HG02759 (cell line): ENCODE measurements at regions not wholly inside any gene's neighbourhood (a gene's known extent, or its start where the extent isn't known, plus 50 kb on each side); places are given as distances from the start of the nearest gene placed in this dataset.
"Not testable (repeated sequence)": the region's sequence is repeated elsewhere in the genome, so short reads cannot be mapped to it uniquely, and the experiment has no call there.

Source experiments
- ATAC-seq: cut with Tn5 transposase; IDR thresholded peaks from one replicate; pipeline ENCODE4 v1.9.1; 2021; ENCODE audit warnings: mild to moderate bottlenecking, moderate library complexity; ENCODE audit not compliant: unreplicated experiment

DNA sequence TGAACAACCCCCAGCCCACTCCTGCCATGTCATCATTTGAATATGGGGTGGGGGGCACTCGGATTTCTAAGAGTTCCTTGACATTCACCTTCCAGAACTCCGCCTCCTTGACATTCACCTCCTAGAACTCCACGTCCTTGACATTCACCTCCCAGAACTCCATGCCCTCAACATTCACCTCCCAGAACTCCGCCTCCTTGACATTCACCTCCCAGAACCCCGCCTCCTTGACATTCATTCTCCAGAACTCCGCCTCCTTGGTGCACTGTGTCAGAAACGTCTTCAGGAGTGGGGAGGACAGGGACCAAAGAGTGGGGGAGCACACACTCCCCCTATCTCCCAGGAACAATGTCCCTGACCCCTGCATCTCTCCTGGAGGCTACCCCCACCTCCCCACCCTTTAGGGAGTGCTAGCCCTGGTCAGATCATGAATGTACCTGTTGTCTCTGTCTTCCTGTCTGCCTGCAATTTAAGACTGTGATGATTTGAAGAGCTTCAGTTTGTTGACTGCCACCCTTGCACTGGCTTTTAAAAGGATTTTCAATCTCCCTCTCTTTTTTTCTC is 110.1 kb downstream of the NPTX2 start:
- ATAC-seq, result no peak

DNA sequence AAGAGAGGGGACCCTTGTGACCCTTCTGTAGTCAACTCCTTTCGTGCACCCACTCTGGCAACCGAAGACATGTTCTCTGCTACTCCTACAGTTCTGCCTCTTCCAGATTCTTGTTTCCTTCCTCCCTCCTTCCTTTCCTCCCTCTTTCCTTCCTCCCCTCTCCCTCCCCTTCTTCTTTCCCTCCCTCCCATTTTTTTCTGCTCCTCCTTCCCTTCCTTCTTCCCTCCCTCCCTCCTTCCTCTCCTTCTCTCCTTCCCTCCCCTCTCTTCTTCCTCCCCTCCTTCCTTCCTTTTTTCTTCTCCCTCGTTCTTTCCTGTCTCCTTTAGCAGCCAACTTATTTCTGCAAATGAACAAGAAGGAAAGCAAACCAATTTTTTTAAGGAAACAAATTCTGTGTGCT is 111.5 kb downstream of the NPTX2 start:
- ATAC-seq, result no peak

DNA sequence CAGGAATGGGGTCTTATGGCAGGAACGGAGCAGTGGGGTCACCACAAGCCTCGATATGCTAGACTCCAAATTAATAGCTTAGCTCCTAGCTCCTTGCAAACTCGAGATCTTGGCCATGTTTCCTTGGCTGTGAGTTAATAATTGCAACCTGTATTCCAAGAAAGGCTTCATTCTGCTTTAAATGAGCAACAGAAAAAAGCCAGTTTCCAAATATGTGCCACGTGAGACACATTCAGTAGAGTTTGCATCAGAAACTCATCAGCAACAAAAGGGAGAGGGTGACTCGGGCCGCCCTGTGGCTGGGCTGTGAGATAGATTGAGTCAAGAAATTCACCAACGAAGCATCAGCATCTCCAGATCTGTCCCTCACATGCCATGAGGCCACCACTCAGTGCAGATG is 112.0 kb downstream of the NPTX2 start:
- no peak for ATAC-seq

DNA sequence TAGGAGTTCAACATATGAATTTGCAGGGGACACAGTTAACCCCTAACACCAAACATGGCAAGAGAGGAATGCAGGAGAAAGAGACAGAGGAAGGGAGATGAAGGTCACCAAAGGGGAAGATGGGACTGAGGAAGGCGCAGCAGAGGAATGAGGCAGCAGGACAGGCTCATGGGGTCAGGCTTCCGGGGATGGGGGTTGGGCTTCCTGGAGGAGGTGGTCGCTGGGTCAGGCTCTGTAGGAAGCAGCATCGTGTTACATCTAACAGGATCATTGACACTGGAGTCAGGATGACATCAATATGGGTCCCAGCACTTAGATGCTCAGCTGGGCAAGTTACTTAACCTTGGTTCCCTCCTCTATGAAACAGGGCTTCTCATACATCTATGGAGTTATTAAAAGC is 113.2 kb downstream of the NPTX2 start:
- no peak for ATAC-seq

DNA sequence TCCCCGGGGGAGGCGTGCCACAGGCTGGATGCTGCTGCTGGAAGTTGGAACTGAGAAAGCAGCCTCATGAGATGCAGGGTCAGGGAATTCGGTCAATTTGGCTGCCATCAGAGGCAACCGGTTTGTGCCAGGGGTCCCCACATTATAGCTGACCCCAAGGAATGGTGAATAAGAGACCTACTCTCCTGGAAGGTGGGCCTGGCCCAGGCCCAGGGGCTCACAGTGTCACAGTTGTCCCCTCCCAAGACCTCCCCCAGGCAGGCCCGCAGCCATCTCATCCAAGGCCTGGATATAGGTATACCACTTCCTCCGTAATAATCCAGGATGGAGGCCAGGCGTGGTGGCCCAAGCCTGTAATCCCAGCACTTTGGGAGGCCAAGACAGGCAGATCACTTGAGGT is 114.6 kb downstream of the NPTX2 start:
- no peak for ATAC-seq

DNA sequence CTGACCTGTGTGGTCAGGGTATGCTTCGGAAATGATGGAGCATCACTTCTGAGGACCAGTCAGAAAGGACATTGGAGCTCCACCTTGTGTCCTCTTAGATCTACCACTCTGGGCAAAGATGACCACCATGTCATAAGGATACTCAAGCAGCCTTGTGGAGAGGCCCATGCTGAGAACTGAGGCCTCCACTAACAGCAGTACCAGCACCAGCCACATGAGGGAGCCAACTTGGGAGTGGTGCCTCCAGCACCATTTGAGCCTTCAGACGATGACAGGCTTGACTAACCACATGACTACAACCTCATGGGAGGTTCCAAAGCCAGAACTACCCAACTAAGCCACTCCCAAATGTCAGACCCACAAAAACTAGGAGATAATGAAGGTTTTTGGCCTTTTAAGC is 116.0 kb downstream of the NPTX2 start:
- no peak for ATAC-seq

DNA sequence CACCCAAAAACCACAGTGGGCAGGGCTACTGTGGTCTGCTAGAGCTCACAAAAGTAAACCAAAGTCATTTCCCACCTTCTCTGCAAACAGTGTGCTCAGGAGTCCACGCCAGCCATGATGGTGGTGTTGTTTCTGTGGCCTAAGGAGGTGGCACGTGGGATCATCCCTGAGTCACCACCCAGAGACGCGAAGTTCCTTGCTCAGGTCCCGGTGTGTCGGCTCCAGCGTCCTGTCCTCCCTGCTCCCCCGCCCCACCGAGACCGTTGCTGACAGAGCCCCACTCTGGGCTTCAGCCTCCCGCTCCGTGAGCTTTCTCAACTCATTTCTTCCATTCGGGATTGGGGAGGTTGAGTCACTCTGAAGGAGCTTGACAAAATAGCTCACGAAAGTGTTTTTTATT is 118.7 kb downstream of the NPTX2 start:
- no peak for ATAC-seq

DNA sequence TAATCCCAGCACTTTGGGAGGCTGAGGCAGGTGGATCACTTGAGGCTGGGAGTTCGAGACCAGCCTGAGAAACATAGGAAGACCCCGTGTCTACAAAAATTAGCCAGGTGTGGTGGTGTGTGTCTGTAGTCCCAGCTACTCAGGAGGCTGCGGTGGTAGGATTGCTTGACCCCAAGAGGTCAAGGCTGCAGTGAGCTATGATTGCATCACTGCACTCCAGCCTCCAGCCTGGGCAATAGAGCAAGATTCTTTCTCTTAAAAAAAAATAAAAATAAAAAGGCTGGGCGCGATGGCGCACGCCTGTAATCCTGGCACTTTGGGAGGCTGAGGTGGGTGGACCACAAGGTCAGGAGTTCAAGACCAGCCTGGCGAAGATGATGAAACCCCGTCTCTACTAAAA is 119.4 kb downstream of the NPTX2 start:
- not testable (repeated sequence) for ATAC-seq

DNA sequence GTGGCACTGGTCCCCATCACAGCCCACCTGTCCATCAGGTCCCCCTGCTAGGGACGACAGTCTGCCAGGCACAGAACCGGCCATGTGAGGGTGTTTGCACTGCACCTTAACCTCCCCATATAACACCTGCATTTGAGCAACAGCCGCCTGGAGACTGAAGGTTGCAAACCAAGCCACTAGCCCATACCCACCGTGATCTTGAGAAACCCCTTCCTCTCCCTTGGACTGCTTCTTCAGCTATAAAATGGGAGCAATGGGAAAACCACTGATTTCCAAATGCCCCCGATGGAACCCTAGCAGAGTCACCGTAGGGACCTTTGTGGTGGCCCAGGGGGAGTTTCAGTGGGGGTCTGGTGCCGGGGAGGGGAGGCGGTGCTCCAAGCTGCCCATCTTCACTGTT is 120.1 kb downstream of the NPTX2 start:
- no peak for ATAC-seq

DNA sequence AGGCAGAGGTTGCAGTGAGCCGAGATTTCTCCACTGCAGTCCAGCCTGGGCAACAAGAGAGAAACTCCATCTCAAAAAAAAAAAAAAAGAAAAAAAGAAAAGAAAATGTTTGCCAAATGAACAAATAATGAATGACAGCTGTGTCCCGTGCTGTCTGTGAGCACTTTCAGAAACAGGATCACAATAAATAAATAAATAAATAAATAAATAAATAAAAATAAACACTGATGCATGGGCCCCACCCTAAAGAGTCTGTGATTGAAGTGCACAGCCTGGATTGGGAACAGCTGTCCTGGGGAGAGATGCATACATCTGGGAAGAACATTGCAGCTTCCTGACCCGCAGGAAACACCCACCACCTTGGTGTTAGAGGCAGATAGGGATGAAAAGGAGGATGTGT is 123.6 kb downstream of the NPTX2 start:
- no peak for ATAC-seq

DNA sequence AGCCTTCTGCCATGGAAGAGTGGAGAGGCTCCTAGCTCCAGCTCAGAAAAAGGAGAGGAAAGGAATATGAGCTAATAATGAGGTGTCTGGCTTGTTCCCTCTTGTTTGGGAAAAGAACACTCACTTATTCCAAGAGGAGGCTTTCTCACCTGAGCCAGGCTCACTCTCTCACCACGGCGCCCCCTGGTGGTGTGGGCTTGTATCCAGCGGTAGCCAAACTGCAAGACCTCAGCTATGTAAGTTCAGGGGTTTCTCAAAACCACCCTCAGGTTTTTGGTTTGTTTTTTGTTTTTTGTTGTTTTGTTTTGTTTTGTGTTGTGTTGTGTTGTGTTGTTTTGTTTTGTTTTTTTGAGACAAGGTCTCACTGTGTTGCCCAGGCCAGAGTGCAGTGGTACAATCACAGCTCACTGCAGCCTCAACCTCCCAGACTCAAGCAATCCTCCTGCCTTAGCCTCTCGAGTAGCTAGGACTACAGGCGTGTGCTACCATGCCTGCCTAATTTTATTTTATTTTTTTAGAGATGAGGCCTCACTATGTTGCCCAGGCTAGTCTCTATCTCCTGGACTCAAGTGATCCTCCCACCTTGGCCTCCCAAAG is 124.0 kb downstream of the TMEM130 start:
- ATAC-seq, result peak; percentile 40

DNA sequence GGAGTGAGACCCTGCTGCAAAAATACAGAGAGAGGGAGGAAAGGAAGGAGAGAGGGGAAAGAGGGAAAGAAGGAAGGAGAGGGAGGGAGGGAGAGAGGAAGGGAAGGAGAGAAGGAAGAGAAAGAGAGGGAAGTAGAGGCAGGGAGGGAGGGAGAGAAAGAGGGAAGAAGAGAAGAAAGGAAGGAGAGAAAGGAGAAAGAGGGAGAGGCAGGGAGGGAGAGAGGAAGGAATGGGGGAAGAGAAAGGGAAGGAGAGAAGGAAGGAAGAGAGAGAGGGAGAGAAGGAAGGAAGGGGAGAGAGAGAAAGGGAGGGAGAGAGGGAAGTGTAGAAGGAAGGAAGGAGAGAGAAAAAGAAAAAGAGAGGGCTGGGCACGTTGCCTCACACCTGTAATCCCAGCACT is 121.7 kb downstream of the TMEM130 start:
- ATAC-seq, result no peak

DNA sequence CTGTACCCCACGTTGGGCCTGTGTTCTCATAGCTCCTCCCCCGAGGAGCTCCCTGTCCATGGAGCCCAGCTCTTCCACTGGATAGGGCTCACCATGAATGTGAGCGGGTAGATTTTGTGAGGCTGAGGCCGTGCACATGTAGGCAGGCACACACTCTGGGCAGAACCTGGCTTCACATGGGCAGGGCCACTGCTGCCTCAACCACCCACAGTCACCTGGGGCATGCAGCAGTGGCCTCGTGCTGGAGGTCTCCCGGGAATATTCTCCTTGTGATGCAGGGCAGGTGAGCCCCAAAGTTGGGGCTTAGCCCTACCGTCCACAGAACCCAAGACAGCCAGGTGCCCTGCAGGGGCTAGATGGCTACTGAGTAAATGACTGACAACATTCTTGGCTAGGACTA is 116.6 kb downstream of the TMEM130 start:
- no peak for ATAC-seq

DNA sequence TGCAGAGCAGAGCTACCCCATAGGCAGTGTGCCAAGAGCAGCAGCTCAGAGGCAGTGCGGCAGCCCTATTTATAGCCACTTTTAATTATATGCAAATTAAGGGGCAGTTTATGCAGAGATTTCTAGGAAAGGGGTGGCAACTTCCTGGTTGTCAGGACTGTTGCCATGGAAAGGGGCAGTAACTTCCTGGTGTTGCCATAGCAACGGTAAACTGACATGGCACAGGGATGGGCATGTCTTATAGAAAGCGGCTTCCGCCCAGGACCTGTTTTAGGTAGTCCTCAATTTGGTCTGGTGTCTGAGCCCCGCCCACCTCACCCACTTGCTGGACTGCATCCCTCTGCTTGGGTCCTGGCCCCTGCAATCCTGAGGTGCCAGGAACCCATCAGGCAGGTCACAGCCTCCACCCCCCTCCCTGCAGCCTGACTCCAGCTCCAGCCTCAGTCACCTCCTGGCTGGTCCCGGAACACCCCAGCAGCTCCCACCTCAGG is 115.8 kb downstream of the TMEM130 start:
- no peak for ATAC-seq

DNA sequence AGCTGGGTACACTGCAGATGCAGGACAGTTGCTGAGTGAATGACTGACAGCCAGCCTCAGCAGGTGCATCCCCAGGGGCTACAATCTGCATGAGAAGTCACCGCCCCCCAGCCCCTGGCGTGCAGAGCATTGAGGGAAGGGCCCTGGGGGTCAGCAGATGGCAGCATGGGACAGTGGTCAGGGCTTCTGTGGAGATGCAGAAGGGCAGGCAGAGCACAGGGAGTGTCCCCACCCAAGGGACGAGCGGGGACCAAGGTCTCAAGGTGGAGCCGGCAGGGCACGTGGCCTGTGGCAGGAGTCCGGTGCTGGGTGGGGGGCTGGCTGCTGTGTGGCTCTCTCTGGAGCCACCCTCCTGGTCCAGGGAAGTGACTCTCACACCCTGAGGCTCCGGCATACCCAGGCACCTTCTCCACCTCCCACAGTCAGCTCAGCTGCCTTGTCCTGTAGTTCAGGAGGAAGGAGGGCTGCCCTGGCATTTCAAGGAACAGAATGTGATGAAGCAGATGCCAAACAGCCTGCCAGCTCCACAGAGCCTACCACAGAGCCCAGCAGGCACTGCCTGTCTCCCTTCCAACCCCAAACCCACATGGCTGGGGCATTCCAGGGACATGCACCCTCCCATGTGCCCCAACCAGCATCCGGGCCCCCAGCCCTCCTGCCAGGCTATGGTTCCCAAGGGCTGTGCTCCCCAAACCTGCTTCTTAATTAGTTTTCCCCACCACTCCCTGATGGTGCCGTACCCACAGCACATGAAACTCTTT is 114.5 kb downstream of the TMEM130 start:
- no peak for ATAC-seq

DNA sequence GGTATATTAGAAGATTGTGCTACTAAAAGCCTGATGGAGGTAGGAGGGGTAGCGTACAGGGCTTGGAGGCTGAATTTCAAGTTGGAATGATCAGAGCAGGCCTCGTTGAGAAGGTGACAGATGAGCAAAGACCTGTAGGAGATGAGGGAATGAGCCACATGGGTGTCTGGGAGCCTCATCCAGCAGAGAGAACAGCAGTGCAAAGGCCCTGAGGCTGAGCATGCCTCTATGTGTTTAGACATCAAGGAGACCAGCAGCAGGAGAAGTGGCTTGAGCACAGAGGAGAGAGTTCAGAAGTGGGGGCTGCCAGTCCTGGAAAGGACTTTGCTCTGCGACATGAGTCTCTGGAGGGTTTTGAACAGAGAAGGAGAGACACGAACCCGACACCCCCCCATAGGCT is 111.7 kb downstream of the TMEM130 start:
- ATAC-seq, result no peak

DNA sequence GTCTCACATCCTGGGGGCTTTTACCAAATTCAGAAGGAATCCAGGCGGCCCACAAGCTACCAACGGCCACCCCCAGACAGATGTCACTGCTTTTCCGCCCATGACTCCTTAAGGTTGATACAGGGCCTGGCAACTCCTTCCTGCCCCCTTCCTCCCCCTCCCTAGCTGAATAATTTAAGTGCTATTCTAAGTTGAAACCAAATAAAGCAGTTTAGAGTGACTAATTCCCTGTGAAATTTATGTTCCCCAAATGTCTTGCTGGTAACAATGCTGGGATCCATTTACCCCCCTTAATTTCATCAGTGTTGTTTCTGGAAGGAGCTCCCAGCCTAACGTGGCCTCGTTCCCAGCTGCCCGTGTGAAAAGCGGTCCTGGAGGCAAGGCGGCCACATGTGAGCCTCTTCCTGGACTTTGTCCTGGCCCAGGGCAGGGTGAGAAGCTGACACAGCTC is 109.6 kb downstream of the TMEM130 start:
- no peak for ATAC-seq

DNA sequence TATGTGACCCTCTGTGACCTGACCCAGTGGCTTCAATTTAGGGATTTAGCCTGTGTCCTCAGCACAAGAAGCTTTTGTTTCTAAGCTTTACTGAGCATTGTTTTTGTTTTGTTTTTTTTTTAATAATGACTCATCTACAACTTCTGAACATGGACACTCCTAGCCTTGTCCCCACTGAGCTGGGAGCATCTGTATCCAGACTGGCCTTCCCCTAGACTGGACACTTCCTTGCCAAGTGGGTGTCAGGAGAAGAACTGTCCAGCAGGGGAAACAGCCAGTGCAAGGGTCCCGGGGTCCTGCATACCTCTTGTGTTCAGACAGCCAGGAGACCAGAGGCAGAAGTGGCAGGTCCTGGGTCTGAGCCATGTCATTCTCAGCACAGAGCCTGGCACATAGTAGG is 108.6 kb downstream of the TMEM130 start:
- no peak for ATAC-seq

DNA sequence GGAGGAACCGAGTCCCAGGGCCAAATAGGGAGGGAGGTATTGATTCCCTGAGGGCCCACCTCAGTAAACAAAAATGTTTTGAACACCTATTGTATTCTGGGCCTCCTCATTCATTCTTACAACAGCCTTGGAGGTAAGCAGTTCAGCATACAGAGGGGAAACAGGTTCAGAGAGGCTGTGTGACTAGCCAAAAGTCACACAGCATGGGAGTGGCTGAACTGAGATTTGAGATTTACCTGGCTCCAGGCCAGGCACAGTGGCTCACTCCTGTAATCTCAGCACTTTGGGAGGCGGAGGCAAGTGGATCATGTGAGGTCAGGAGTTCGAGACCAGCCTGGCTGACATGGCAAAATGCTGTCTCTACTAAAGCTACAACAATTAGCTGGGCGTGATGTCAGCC is 107.2 kb downstream of the TMEM130 start:
- ATAC-seq, result no peak

DNA sequence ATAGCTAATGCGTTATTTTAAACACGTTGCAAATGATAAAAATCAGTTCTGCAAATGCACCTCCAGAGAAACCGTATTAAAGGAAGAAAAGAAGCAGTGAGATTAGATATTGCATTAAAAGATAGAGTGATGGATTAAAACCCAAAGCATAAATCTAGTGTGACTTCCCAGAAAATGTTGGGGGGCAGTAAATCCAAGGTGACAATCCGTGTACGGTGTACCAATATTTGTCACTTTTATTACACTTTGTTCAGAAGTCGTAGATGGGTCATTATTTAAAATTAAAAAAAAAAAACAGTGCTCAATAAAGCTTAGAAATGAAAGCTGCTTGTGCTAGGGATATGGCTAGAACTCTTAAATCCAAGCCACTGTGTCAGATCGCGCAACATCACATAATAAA is 106.4 kb downstream of the TMEM130 start:
- ATAC-seq, result no peak

DNA sequence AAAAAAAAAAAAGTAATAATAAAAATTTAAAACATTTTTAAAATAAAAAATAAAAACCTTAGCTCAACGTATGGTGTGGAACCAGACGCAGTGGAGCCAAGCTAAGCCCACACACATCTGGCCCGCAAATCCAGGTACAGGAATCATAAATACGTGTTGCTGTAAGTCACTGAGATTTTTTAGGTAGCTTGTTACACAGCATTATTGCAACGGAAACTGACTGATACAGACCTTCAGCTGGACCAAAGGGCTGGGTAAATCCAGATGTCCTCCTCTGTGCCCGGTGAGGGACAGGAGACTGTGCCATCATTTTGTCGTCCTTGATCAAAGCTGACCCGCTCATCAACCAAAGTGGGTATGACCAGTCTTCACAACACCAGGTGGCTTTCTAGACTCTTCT is 104.9 kb downstream of the TMEM130 start:
- ATAC-seq, result no peak

DNA sequence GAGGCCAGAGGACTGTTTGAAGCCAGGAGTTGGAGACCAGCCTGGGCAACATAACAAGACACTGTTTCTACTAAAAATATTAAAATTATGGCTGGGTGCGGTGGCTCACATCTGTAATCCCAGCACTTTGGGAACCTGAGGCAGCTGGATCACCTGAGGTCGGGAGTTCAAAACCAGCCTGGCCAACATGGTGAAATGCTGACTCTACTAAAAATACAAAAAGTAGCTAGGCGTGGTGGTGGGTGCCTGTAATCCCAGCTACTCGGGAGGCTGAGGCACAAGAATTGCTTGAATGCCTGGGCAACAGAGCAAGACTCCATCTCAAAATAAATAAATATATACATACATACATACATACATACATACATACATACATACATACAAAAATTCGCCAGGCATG is 99.7 kb downstream of the TMEM130 start:
- ATAC-seq, result not testable (repeated sequence)
